Adipose tissue (tissue), 3 donors: ENCODE measurements at regions not wholly inside any gene's neighbourhood (a gene's known extent, or its start where the extent isn't known, plus 50 kb on each side); places are given as distances from the start of the nearest gene placed in this dataset.

Experiments used
- H3K27ac ChIP-seq: one replicate; pipeline ENCODE4 v1.5.1; 2013; ENCODE audit warnings: low read depth, low read length
- WGBS, 3 donors: extraction: QIAGEN DNeasy Blood & Tissue Kit; methylation state at CpG; one replicate each; pipeline ENCODE4 v1.1.7; 2013; 5-methylcytosine and 5-hydroxymethylcytosine counted together
- donor health status: healthy with polysubstance abuse.
- donor health status: Bipolar disorder and iron deficiency.
- donor health status: healthy.

DNA sequence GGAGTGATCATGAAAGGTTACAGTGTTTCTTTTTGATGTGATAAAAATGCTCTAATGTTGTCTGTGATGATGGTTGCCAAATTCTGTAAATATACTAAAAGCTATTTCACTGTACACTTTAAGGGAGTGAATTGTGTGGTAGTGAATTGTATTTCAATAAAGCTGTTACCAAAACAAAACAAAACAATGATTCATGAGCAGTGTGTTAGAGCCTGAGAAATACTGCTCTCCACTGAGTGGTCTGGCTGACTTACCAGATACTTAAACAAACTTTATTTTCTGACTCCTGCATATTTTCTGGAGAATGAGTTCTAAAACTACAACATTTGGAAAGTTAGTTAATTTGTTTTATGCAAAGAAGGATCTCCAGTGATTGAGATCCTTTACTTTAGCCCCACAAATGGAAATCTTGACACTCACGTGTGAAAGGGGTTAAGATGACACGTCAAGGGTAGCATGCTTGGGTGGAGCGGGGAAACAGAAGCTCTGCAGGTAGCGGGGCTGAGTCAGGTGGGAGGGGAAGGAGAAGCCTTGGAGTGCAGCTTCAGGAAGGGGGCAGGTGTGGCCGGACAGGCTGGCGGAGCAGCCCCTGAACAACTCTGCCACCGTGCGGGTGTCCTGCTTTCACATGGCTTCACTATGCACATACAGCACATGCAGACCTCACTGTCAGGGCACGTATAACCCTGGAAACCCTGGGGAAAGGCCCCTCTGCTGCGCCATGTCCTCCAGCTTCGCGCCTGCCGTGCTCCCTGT lies 256.7 kb downstream of the IRX1 start:
- H3K27ac ChIP-seq, result no peak overlapping the region
- WGBS, 3 donors, result 65 to 86% (median 80%) methylated on average over 12 to 13 of the region's 13 CpGs

GRCh38 chr5:3853362-3853761 lies 257.7 kb downstream of the IRX1 start:
- 68 to 89% (median 84%) methylated on average over 11 of the region's 11 CpGs for WGBS, 3 donors
- no peak overlapping the region for H3K27ac ChIP-seq

DNA sequence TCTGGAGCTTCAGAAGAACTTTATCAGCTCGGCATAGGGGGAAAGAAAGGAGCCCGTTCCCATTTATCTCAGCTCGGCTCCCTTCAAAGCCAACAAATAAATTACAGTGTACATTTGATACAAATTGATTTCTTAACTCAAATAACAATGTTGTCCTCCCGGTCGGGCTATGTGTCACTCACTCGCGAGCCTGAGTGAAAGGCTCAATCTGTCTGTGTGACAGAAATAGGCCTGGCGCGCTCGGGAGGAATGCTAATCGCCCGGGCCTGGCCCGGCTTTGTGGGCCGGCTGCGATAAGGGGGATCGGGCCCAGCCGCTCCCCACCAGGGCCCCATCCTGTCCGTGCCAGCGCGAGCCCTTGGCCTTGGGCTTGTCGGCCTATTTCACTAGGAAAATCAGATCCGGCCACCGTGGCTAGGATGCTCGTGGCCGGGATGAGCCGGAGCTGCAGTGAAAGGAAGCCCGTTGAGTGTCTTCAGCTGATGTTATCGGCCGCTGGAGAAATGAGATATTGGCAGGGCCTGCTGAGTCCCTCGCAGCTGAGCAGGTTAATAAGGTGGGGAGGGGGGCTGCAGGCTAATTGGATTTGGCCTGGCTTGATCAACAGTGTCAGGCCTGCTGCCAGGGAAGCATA lies 258.7 kb downstream of the IRX1 start:
- no peak overlapping the region for H3K27ac ChIP-seq
- 33 to 82% (median 81%) methylated on average over 30 of the region's 30 CpGs for WGBS, 3 donors

- no peak overlapping the region for H3K27ac ChIP-seq
- 93 to 95% (median 94%) methylated on average over 6 of the region's 6 CpGs for WGBS, 3 donors
Observed at GRCh38 chr5:3856036-3856435, 260.4 kb downstream of the IRX1 start.

- 33 to 53% (median 33%) methylated on average over 4 of the region's 4 CpGs for WGBS, 3 donors
Observed at GRCh38 chr5:3858524-3858923, 262.9 kb downstream of the IRX1 start.

DNA sequence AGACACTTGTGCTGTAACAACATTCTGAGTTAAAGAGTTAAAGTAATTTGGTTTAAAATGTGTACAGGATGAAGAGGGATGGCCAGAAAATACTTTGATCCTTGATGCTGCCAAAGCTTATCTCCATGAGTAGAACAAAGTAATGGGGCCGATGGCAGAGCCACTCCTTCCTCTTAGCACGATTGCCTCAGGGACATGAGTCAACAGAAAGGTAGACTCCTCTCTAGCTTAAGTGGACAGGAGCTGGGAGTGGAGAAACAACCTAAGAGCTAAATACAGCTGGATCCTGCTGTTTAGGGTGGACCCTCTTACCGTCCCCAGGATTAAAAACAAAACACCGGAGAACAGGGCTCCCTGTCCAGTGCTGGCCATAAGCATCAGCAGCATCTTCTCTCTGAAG lies 267.3 kb downstream of the IRX1 start:
- H3K27ac ChIP-seq, result no peak overlapping the region
- 43 to 79% (median 74%) methylated on average over 4 of the region's 4 CpGs for WGBS, 3 donors

More at GRCh38 chr5:3858524-3858923, 262.9 kb downstream of the IRX1 start:
- H3K27ac ChIP-seq, result no peak overlapping the region

- H3K27ac ChIP-seq, result no peak overlapping the region
- WGBS, 3 donors, result 80 to 88% (median 82%) methylated on average over 10 of the region's 10 CpGs
Observed at GRCh38 chr5:3875144-3875543, 279.5 kb downstream of the IRX1 start.

DNA sequence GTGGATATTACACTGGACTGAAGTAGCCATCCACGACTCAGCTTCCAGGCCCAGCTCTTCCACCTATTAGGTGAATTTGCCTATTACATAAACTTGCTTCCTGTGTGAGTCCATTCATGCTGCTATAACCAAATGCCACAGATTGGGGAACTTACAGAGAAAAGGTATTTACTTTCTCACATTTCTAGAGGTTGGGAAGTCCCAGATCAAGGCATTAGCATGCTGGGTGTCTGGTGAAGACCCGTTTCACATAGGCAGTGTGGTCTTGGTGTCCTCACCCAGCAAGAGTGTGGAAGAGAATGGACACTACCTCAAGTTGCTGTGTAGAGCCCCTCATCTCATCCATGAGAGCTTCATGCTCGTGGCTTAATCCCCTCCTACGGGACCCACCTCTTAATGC lies 282.6 kb downstream of the IRX1 start:
- no peak overlapping the region for H3K27ac ChIP-seq
- WGBS, 3 donors, result 58 to 72% (median 69%) methylated on average over 4 of the region's 4 CpGs

DNA sequence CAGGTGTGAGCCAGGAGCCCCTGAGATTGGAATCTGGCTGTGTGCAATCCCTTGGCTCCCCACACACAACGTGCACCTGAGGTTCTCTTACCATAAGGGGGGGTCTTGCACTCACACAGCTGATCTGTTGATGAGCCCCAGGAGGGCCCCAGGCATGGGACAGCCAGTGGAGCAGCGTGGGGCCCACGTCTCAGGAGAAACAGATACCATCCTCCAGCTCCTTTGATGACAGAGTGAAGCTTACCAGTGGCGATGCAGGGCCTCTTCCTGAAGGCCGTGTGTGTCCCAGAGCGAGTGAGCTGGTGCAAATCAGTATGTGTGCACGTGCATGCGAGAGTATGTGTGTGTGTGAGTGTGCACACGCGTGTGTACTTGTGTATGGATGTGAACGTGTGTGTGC lies 287.4 kb downstream of the IRX1 start:
- WGBS, 3 donors, result 75 to 82% (median 76%) methylated on average over 11 of the region's 11 CpGs

GRCh38 chr5:3886524-3887451 lies 291.2 kb downstream of the IRX1 start:
- 24 to 42% (median 40%) methylated on average over 9 of the region's 9 CpGs for WGBS, 3 donors
- H3K27ac ChIP-seq, result no peak overlapping the region

More for the DNA sequence above, 287.4 kb downstream of the IRX1 start:
- H3K27ac ChIP-seq, result no peak overlapping the region

DNA sequence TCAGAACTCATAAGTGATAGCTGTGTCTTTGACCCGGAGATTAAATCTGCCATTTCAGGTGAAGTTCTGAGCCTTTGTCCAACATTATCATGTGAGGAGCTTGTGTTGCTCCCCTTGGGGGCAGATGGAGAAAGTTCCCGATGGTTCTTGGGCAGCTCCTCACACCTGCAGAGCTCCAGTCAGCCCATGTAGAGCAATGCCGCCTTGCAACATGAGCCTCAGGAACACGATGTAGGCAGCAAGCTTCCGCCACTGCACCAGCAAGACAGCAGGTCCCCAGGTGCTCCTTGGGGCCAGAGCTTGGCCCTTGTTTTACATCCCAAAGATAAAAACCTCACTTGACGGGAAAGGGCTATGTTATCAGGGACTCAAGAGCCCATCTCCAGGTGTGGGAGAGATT lies 292.7 kb downstream of the IRX1 start:
- no peak overlapping the region for H3K27ac ChIP-seq
- WGBS, 3 donors, result 83 to 92% (median 86%) methylated on average over 6 of the region's 6 CpGs

DNA sequence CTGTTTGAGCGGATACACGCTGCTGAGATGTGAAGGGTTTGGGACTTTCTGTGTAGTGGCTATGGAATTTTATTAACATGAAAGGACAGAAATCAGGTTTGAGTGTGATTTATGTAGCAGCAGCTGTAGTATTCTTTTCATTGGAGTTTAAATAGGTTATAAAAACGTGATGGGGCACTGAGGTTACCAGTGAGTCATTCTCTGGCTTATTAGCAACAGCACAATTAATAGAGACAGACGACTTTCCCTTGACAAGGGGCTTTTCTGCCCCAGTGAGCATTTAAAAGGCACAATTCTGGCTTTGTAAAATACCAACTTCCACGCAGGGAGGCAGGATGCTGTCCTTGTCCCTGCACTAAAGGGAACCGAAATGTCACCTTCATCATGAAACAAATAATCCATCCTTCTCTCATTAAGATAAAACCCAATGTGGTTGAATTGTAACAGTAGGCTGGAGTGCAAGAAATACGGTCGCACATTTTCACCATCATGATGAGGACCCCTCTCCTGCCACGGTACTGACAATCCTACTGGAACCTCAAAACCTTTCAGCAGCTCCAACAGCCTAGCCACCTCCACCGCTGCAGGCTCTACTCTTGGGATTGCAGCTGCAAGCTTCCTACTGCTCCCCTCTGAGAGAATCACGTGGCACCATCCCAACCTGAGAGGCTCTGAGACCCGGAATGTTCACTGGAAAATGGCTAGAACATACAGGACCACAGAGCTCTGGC lies 293.9 kb downstream of the IRX1 start:
- WGBS, 3 donors, result 65 to 80% (median 69%) methylated on average over 12 of the region's 12 CpGs
- no peak overlapping the region for H3K27ac ChIP-seq

GRCh38 chr5:3891113-3891512 lies 295.5 kb downstream of the IRX1 start:
- H3K27ac ChIP-seq, result no peak overlapping the region
- WGBS, 3 donors, result 28 to 46% (median 40%) methylated on average over 3 of the region's 3 CpGs

GRCh38 chr5:3893527-3893926 lies 297.9 kb downstream of the IRX1 start:
- no peak overlapping the region for H3K27ac ChIP-seq

DNA sequence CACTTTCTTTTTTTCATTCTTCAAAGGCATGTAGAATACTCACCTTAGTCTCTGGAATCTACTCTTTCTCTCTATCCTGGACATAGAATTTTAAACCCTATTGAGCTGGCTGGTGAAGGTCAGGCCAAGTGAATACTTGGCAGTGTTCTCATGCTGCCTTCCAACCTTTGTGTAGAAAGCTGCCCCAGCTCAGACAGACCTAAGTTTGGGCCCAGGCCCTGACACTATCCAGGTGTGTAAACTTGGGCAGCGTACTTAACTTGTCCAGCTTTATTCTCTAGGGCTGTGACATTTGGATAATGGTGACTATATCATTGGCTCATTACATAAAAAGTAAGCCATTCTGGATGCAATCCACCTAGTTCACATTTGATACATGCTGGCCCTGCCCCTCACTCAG lies 298.3 kb downstream of the IRX1 start:
- WGBS, 3 donors, result 52 to 82% (median 74%) methylated on average over 1 of the region's 1 CpG
- no peak overlapping the region for H3K27ac ChIP-seq

GRCh38 chr5:3896098-3896497 lies 300.5 kb downstream of the IRX1 start:
- H3K27ac ChIP-seq, result no peak overlapping the region
- 57 to 87% (median 84%) methylated on average over 5 of the region's 5 CpGs for WGBS, 3 donors

DNA sequence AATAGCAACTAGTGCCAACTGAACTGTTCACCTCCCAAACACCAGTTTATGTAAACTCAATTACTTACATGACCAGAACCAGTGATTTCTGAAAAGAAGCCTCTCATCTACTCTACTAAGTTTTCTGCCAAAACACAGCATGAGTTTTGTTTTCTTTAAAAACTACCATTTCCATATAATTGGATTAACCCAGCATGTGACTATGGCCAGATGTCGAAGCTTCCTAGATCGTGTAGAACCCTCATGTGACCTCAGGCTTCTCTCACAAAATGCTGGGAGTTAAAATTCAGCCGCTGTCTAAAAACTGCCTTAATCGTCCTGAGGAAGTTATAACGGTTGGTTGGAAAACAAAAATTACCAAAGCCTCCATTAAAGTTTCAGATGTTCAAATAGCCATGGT lies 303.5 kb downstream of the IRX1 start:
- WGBS, 3 donors, result 60 to 67% (median 66%) methylated on average over 5 of the region's 5 CpGs
- no peak overlapping the region for H3K27ac ChIP-seq

GRCh38 chr5:3904584-3904983 lies 309.0 kb downstream of the IRX1 start:
- no peak overlapping the region for H3K27ac ChIP-seq
- 77 to 89% (median 86%) methylated on average over 8 of the region's 8 CpGs for WGBS, 3 donors
